Iris pigment epithelial cell (primary cell): ENCODE measurements at regions not wholly inside any gene's neighbourhood (a gene's known extent, or its start where the extent isn't known, plus 50 kb on each side); places are given as distances from the start of the nearest gene placed in this dataset.

Source experiments
- DNase-seq: peaks from one replicate; pipeline ENCODE4 v3.0.0-alpha.2; 2011; ENCODE audit warnings: low read depth

DNA sequence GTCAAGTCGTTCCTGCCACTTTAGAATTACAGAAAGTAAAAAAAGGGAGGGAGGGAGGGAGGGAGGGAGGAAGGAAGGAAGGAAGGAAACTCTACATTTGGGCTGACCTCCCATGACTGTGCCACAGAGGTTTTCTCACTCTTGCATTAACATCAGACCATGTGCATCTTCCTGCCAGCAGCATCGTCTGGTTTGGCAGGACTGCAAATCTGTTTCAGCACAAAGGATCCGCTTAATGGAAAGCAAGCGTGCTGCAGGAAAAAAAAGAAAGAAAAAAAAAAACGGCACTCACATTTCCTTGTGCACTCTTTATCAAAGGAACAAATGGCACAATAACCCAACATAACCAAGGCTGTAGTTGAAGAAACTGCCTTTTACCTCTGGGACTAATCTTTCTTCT is 148.8 kb upstream of the HES1 start:
- no peak for DNase-seq

DNA sequence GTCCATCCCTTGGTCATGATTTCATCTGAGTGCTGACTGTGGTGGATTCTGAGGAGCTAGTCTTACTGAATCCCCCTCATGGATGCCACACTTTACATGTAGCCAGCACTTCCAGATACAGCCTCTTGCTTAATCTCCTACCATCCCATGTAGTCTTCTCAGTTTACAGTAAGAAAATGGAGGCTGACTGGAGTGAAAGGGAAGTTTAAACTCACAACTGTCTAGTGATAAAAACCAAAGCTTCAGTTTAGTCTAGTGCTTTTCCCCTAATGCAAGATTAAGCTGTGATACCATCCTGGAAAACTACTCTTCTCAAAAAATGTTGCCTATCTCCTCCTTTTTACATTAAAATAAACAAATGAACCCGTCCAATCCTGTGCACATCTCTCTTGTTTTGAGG is 146.8 kb upstream of the HES1 start:
- no peak for DNase-seq

- DNase-seq = no peak
Observed at GRCh38 chr3:193991666-193992424, 144.1 kb upstream of the HES1 start.

DNA sequence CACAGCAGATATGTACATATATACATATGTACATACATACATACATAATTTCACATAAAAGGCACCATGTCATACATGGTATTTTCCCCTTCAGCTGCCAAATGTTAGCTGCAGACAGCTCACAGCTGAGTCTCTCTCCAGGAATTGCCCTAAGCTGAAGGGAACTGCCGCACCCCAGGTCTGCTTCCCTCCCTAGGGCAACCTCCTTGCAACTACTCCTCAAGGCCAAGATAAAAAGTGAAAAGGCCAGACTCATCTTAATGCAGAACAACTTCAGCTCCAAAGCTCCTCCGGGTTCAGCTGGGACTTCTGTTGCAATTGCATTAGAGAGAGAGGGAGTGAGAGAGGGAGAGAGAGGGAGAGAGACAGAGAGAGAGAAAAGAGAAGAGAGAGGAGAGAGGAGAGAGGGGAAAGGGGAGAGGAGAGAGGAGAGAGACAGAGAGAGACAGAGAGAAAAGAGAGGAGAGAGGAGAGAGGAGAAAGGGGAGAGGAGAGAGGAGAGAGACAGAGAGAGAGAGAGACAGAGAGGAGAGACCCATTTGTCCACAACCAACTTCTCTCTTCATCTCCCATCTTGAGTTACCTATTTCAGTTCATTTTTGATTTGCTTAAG is 143.4 kb upstream of the HES1 start:
- DNase-seq = no peak

DNA sequence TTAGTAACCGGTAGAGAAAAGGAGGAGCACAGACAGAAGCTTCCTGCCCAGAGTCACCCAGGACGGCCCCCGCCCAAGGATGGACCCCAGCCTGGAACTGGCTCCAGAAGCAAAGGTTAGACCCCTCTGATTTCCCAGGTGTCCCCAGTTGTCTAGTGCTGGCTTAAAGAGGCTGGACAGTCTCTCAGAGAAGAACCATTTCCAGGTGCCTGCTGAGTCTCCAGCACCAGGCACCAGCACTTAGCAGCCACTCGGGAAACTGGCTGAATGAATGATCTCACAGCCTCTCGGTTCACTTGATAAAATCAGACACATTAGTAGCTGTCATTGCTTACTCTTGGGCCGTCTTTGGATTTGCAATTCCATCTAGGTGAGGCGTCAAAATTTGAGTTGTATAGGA is 139.7 kb upstream of the HES1 start:
- no peak for DNase-seq

DNA sequence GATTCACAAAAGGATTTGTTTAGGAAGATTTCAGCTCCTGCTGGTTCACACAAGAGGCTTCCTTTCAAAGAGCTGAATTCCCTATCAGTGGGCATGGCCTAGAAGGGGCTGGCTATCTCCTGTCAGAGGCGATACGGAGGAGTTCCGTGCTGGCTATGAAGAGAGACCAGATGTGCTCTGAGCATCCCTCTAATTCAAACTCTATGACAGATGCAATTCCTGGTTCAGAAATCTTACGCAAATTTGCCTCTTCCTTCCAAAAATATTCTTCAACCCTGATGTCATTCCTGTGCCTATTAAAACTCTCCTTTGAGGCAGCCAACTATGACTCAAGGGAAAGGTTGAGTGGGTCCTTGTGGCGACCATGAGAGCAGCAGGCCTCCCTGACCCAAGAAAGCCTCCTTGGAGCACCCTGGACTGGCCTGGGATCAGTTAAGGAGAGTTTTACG is 139.3 kb upstream of the HES1 start:
- no peak for DNase-seq

DNA sequence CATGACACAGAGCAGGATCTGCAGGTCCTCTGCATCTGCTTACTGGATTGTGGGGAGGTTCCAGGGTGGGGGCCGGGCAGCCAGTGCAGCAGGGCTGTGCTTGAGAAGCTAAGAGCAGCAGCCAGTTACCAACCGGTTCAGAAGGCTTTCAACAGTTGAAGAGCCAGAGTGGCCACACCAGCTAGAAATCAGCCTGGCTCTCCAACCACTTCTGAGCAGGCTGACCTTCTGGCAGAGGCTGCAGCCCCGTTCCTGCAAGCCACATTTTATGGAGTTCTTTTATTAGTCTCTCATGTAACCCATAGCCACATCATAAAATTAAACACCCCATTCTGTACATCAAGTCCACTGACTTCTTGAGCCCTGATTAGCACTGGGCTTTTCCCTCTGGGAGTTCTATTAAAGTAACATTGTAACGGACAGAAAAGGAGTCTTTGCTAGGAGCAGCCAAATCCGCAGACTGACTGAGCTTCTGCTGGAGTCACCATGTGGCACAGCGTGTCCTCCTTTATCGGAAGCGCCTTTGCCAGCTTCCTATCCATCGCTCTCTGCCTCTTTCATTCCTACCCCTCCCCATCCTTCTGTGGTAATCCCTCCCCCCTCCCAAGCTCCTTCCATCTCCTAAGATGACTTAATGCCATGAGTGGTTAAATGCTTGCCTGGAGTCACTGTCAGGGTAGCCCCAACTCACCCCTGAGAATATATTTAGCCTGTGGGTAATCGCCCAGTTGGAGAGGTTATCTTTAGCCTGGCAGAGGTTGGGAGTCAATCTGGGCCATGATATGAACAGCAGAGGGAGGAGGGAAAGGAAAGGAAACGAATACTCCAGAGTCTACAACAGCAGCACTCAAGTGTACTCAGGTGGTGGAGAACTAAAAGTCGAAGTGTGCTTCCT is 138.5 kb upstream of the HES1 start:
- DNase-seq = no peak

DNA sequence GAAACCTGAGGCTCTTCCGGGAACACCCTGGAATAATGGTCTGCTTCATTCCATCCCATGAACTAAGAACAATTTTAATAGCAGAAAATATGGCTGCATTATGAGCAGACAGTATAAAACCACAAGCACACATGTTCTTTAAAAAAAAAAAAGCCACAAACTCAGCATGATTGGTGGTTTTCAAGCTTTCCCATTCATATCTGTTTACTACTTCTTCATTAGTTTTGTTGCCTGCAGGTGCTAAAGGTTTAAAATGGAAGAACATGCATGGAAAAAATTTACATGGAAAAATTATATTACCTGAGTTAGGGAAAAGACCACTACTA is 137.9 kb upstream of the HES1 start:
- DNase-seq = no peak

GRCh38 chr3:193998628-193999195 is 137.2 kb upstream of the HES1 start:
- no peak for DNase-seq

DNA sequence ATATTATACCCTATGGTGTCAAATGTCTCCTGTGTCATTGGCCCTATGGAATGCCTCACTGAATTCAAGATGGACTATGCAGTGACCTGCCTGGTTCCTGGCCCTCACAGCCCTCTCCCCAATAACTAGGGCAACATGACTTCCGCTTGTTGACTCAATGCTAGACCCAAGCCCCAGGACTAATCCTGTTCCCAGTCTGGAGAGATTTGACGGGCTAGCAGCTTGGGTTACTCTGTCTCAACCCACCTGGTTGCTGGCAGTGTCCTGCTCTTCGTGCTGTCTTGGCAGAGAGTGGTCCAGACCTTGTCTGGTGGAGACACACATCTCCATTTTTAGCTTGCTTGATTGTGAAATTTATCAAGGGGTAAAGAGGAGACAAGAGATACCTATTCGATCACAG is 135.8 kb upstream of the HES1 start:
- no peak for DNase-seq

GRCh38 chr3:194000712-194001111 is 135.2 kb upstream of the HES1 start:
- DNase-seq = no peak

GRCh38 chr3:194001728-194002459 is 134.1 kb upstream of the HES1 start:
- DNase-seq = no peak

GRCh38 chr3:194003114-194004057 is 132.6 kb upstream of the HES1 start:
- DNase-seq = peak; percentile 96

DNA sequence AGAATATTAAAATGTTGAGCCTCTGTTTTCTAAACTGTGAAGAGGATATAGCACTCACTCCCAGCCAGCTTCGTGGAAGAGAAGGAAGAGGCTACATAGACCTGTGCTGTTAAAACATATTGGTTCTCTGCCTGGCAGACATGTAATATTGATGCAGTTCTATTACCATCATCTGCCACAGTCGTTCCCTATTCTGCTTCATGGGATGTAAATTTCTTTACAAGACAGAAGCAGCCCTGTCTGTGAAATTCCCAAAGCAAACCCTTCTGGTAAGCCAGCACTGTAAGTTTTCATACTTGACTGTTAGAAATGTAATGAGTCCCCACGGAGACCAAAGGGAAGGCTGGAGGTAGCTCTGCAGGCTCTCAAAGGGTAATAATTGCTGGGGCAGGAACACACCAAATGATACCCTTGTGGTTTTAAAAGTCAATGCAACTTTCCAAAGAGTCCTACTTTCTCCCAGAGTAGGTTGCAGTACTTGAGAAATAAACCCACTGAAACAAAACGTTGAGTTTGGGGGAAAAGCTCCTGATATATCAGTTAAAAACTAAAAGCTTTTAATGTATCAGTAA is 129.9 kb upstream of the HES1 start:
- no peak for DNase-seq

DNA sequence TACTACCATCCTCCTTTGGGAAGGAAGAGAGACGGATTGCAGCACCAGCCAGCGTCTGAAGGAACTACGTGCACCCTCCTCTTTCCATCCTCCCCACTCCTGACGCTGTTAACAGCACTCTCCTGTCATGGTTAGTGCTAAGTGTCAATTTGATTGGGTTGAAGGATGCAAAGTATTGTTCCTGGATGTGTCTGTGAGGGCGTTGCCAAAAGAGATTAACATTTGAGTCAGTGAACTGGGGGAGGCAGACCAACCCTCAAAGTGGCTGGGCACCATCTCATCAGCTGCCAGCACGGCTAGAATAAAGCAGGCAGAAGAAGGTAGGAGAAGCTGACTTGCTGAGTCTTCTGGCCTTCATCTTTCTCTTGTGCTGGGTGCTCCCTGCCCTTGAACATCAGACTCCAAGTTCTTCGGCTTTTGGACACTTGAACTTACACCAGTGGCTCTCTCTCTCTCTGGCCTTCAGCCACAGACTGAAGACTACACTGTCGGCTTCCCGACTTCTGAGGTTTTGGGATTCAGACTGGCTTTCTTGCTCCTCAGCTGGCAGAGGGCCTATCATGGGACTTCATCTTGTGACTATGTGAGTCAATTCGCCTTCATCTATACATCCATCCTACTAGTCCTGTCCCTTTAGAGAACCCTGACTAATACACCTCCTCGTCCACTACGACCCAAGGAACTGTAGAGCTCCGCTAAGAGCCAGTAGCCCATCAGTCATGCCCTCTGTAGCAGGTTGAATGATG is 128.2 kb upstream of the HES1 start:
- DNase-seq = no peak

- no peak for DNase-seq
Observed at GRCh38 chr3:194009019-194009418, 126.9 kb upstream of the HES1 start.

- DNase-seq = no peak
Observed at GRCh38 chr3:194009892-194010533, 125.9 kb upstream of the HES1 start.

- DNase-seq = no peak
Observed at GRCh38 chr3:194011807-194012206, 124.1 kb upstream of the HES1 start.

DNA sequence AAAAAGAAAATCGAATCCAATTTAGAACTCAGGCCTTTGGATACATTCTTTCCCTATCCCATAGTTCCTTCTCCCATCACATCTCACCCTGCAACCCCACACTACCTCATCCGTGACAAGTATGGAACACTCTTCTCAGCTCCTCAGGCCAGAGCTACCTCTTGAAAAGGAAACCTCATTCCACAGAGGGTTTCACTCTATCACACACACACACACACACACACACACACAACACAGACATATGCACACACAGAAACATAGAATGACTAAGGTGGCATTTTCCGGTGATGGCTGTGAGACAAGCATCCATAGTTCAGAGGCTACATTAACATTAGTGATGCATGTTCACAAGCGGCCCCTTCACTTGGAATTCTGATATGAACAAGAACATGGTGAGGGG is 122.0 kb upstream of the HES1 start:
- no peak for DNase-seq
